Stomach (tissue), 4 donors: ENCODE measurements at regions not wholly inside any gene's neighbourhood (a gene's known extent, or its start where the extent isn't known, plus 50 kb on each side); places are given as distances from the start of the nearest gene placed in this dataset.

Source experiments
- CTCF ChIP-seq, 7 experiments: fragments of 450-650 bp in 4 of 7; fragments of 200-600 bp in 3 of 7; sonication (generic) in 3 of 7; IDR thresholded peaks; one replicate each; pipeline ENCODE4 v1.5.1; 2016 to 2019; ENCODE audit warnings: antibody characterized with exemption in 7 of 7, control low read depth in 2 of 7, mild to moderate bottlenecking in 1 of 7
- EP300 ChIP-seq: sonication (generic); formaldehyde crosslinking; IDR thresholded peaks from one replicate; pipeline ENCODE4 v1.6.1; 2017; ENCODE audit warnings: antibody characterized with exemption
- POLR2A ChIP-seq, 4 donors: fragments of 450-650 bp; IDR thresholded peaks; one replicate each; pipeline ENCODE4 v1.6.1; 2016; ENCODE audit warnings: antibody characterized with exemption in 4 of 4, control low read depth in 2 of 4, mild to moderate bottlenecking in 1 of 4, moderate library complexity in 1 of 4

DNA sequence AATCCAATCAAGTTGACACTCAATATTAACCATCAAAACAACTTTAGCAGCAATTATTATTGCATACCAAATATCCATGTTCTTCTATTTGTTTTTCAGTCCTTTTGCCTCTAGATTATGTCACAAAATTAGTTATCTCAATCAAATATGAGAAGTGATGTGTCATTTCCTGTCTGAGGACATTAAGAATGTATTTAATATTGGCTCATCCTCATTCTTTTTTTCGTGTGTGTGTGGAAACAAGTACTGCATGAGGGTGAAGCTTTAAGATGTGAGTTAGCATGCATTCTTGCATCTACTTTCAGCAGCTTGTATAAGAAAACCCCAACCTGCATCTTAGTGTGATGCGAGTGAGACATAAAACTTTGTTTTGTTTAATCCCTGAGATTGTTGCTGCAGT lies 301.4 kb downstream of the GRIA2 start:
- TF ChIP-seq CTCF (IDR thresholded peaks at IDR 0.05), result no peak
- no peak for TF ChIP-seq POLR2A (IDR thresholded peaks at IDR 0.05)
- no peak for TF ChIP-seq EP300
